ENCODE measurements at regions not wholly inside any gene's neighbourhood (a gene's known extent, or its start where the extent isn't known, plus 50 kb on each side); places are given as distances from the start of the nearest gene placed in this dataset.
"Not testable (repeated sequence)": the region's sequence is repeated elsewhere in the genome, so short reads cannot be mapped to it uniquely, and the experiment has no call there.

GRCh38 chr6:121630716-121631115 lies 195.3 kb downstream of the GJA1 start:
- Histone ChIP-seq H3K27me3 (no peaks in the 10 kb centered on the region), H3K9me3 (ENCODE audit: low read depth) (no peaks in the 10 kb centered on the region), H3K27ac (no peak overlapping the region), H3K4me1 (ENCODE audit: low read depth) (no peaks in the 10 kb centered on the region), H3K36me3 (no peaks in the 10 kb centered on the region), H3K4me3 (no peak overlapping the region)
- DNase-seq (ENCODE audit: low read depth in 1 of 2, low spot score in 1 of 2) = no peak
- no peak for TF ChIP-seq CTCF (IDR thresholded peaks at IDR 0.05; ENCODE audit: low read depth, low read length)

GRCh38 chr6:121631752-121632151 lies 196.3 kb downstream of the GJA1 start:
- not testable (repeated sequence) for H3K4me1 ChIP-seq (ENCODE audit: low read depth); H3K4me3 ChIP-seq; H3K27ac ChIP-seq; DNase-seq (ENCODE audit: low read depth in 1 of 2, low spot score in 1 of 2); H3K36me3 ChIP-seq; H3K27me3 ChIP-seq; H3K9me3 ChIP-seq (ENCODE audit: low read depth)

GRCh38 chr6:121633309-121633708 lies 197.9 kb downstream of the GJA1 start:
- Histone ChIP-seq H3K36me3 (no peaks in the 10 kb centered on the region), H3K27me3 (no peaks in the 10 kb centered on the region), H3K4me3 (no peak overlapping the region), H3K4me1 (ENCODE audit: low read depth) (no peaks in the 10 kb centered on the region), H3K27ac (no peak overlapping the region), H3K9me3 (ENCODE audit: low read depth) (no peaks in the 10 kb centered on the region)
- TF ChIP-seq CTCF (IDR thresholded peaks at IDR 0.05; ENCODE audit: low read depth, low read length) = no peak
- DNase-seq (ENCODE audit: low read depth in 1 of 2, low spot score in 1 of 2) = no peak

- H3K4me1 ChIP-seq (ENCODE audit: low read depth); H3K9me3 ChIP-seq (ENCODE audit: low read depth); H3K27me3 ChIP-seq; H3K4me3 ChIP-seq; DNase-seq (ENCODE audit: low read depth in 1 of 2, low spot score in 1 of 2); H3K27ac ChIP-seq; H3K36me3 ChIP-seq: not testable (repeated sequence)
Measured at GRCh38 chr6:121634586-121634985, 199.1 kb downstream of the GJA1 start.

- Histone ChIP-seq H3K27ac (no peak overlapping the region), H3K27me3 (no peaks in the 10 kb centered on the region), H3K36me3 (no peaks in the 10 kb centered on the region), H3K4me1 (ENCODE audit: low read depth) (no peaks in the 10 kb centered on the region), H3K4me3 (no peak overlapping the region), H3K9me3 (ENCODE audit: low read depth) (no peaks in the 10 kb centered on the region)
- no peak for DNase-seq (ENCODE audit: low read depth in 1 of 2, low spot score in 1 of 2)
- no peak for TF ChIP-seq CTCF (IDR thresholded peaks at IDR 0.05; ENCODE audit: low read depth, low read length)
Measured at GRCh38 chr6:121635355-121635754, 199.9 kb downstream of the GJA1 start.

- not testable (repeated sequence) for H3K9me3 ChIP-seq (ENCODE audit: low read depth); H3K27ac ChIP-seq; H3K4me3 ChIP-seq; H3K27me3 ChIP-seq; H3K4me1 ChIP-seq (ENCODE audit: low read depth); DNase-seq (ENCODE audit: low read depth in 1 of 2, low spot score in 1 of 2); H3K36me3 ChIP-seq
Measured at GRCh38 chr6:121636217-121636616, 200.8 kb downstream of the GJA1 start.

- DNase-seq (ENCODE audit: low read depth in 1 of 2, low spot score in 1 of 2) = no peak
Measured at GRCh38 chr6:121639021-121639420, 203.6 kb downstream of the GJA1 start.

More at GRCh38 chr6:121639021-121639420, 203.6 kb downstream of the GJA1 start:
- no peaks in the 10 kb centered on the region for H3K4me1 ChIP-seq (ENCODE audit: low read depth)
- no peak for TF ChIP-seq CTCF (IDR thresholded peaks at IDR 0.05; ENCODE audit: low read depth, low read length)
- no peaks in the 10 kb centered on the region for H3K36me3 ChIP-seq
- no peaks in the 10 kb centered on the region for H3K27me3 ChIP-seq
- no peak overlapping the region for H3K27ac ChIP-seq
- no peak overlapping the region for H3K4me3 ChIP-seq
- no peaks in the 10 kb centered on the region for H3K9me3 ChIP-seq (ENCODE audit: low read depth)

Data from cardiac muscle cell (in vitro differentiated cells and primary cell).